Calu3 (cell line): ENCODE measurements at regions not wholly inside any gene's neighbourhood (a gene's known extent, or its start where the extent isn't known, plus 50 kb on each side); places are given as distances from the start of the nearest gene placed in this dataset.
A peak's percentile ranks its signal among the peaks of the same experiment; 100 is the strongest.

Source experiments
- BruUV-seq: library from RNA; stranded (reverse); fragments of 400-500 nt; replicated peaks from 2 replicates; lab custom pipeline; 2021; lab: Mats Ljungman, UMichigan
- CTCF ChIA-PET: fragments of 300-600 bp; sonication (Branson Sonifier 250); formaldehyde crosslinking; loops from one replicate; lab custom pipeline; 2022; ENCODE audit warnings: antibody characterized with exemption; lab: Charles Lee
- DNase-seq: peaks from one replicate; pipeline ENCODE4 v3.0.0; 2022
- H3K27ac Mint-ChIP-seq: one replicate; pipeline ENCODE4 v1.8.0; 2022; ENCODE audit warnings: mixed read lengths; ENCODE audit not compliant: unreplicated experiment
- H3K27me3 Mint-ChIP-seq: one replicate; pipeline ENCODE4 v1.8.0; 2022; ENCODE audit warnings: mixed read lengths; ENCODE audit not compliant: unreplicated experiment
- H3K36me3 Mint-ChIP-seq: one replicate; pipeline ENCODE4 v1.8.0; 2022; ENCODE audit warnings: mild to moderate bottlenecking, moderate library complexity, mixed read lengths; ENCODE audit not compliant: insufficient read depth, unreplicated experiment
- H3K4me1 Mint-ChIP-seq: one replicate; pipeline ENCODE4 v1.8.0; 2022; ENCODE audit warnings: mild to moderate bottlenecking, low read depth, mixed read lengths; ENCODE audit not compliant: unreplicated experiment
- H3K4me3 Mint-ChIP-seq: one replicate; pipeline ENCODE4 v1.8.0; 2022; ENCODE audit warnings: mild to moderate bottlenecking, low read depth, moderate library complexity, mixed read lengths; ENCODE audit not compliant: unreplicated experiment
- H3K9me3 Mint-ChIP-seq: one replicate; pipeline ENCODE4 v1.8.0; 2022; ENCODE audit warnings: low read depth, mixed read lengths; ENCODE audit not compliant: unreplicated experiment
- intact Hi-C: fragments of 100-400 bp; cut with micrococcal nuclease; formaldehyde crosslinking; loops from one replicate; pipeline ENCODE4 v1.10.0; 2022; ENCODE audit not compliant: unreplicated experiment
- TF ChIP-seq, protein P1 (sequence below): fragments of 200-600 bp; IDR thresholded peaks from one replicate; pipeline ENCODE4 v1.8.0; 2022; ENCODE audit warnings: antibody characterized with exemption; ENCODE audit not compliant: unreplicated experiment

GRCh38 chr9:118330191-118330986, 626.2 kb downstream of the TLR4 start:
- Mint-ChIP-seq H3K4me1 (no peaks in the 10 kb centered on the region), H3K36me3 (no peaks in the 10 kb centered on the region), H3K27me3 (no peaks in the 10 kb centered on the region), H3K9me3 (peaks cover 5% of the 10 kb centered on the region), H3K27ac (no peak overlapping the region), H3K4me3 (no peak overlapping the region)
- CTCF ChIA-PET, result no interaction called here
- intact Hi-C loops, result no loop called here
- DNase-seq, result no peak
- TF ChIP-seq, protein P1, sequence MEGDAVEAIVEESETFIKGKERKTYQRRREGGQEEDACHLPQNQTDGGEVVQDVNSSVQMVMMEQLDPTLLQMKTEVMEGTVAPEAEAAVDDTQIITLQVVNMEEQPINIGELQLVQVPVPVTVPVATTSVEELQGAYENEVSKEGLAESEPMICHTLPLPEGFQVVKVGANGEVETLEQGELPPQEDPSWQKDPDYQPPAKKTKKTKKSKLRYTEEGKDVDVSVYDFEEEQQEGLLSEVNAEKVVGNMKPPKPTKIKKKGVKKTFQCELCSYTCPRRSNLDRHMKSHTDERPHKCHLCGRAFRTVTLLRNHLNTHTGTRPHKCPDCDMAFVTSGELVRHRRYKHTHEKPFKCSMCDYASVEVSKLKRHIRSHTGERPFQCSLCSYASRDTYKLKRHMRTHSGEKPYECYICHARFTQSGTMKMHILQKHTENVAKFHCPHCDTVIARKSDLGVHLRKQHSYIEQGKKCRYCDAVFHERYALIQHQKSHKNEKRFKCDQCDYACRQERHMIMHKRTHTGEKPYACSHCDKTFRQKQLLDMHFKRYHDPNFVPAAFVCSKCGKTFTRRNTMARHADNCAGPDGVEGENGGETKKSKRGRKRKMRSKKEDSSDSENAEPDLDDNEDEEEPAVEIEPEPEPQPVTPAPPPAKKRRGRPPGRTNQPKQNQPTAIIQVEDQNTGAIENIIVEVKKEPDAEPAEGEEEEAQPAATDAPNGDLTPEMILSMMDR, result no peak
- BruUV-seq, result no TSS peak

- Mint-ChIP-seq H3K36me3 (no peaks in the 10 kb centered on the region), H3K4me3 (no peak overlapping the region), H3K27ac (no peak overlapping the region), H3K27me3 (no peaks in the 10 kb centered on the region), H3K9me3 (peaks cover 3% of the 10 kb centered on the region), H3K4me1 (no peaks in the 10 kb centered on the region)
- peak; percentile 0 for DNase-seq
- BruUV-seq, result no TSS peak
- intact Hi-C loops, result no loop called here
- TF ChIP-seq, protein P1, result no peak
- CTCF ChIA-PET, result no interaction called here
Observed at GRCh38 chr9:118331622-118332045, 627.4 kb downstream of the TLR4 start.

DNA sequence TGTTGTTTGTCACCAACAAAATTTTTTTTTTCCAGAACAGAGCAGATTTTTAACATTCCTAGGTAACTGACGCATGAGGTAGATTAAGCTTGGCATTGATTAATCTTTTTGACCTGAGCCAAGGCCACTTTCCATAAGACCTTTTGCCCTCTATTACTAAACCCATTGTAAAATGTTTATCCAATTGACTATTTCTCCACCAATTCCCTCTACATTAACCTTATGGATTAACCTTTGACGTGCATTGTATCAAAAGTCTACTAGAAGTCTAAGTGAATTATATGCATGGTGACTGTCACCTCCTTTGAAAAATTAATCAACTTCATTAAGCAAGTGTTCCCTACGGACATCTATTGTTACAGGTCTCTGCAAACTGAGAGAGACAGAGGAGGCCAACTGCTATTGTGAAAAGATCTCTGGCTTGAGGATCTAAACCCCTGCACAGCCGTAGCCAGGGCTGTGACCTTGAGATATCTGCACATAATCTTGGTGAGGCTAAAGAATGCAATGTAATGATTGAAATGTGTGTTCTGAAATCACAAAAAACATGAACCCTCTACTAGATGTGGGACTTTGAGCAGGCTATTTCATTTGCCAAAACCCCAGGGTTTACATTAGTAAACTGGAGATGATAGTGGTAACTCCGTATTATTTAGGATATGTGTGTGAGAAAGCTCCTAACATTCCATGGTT, 632.2 kb downstream of the TLR4 start:
- Mint-ChIP-seq H3K4me1 (no peaks in the 10 kb centered on the region), H3K4me3 (no peak overlapping the region), H3K36me3 (no peaks in the 10 kb centered on the region), H3K27ac (no peak overlapping the region), H3K9me3 (peaks cover 3% of the 10 kb centered on the region), H3K27me3 (no peaks in the 10 kb centered on the region)
- TF ChIP-seq, protein P1, result no peak
- no peak for DNase-seq
- CTCF ChIA-PET, result no interaction called here
- intact Hi-C loops, result no loop called here
- no TSS peak for BruUV-seq

DNA sequence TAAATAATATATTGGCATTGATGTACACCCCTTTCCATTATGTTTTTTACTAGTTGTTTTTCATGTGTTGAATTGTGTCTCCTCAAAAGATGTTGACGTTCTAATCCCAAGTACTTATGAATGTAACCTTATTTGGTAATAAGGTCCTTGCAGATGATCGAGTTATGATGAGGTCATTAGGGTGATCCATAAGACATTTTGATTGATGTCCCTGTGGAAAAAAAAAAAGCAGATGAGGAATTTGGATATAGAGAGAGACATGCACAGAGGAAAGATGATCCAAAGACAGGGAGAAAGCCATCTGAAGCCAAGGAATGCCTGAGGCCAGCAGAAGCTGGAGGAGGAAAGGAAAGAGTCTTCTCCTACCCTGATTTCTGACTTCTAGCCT, 632.7 kb downstream of the TLR4 start:
- TF ChIP-seq, protein P1, result no peak
- BruUV-seq, result no TSS peak
- Mint-ChIP-seq H3K9me3 (peaks cover 3% of the 10 kb centered on the region), H3K4me1 (no peaks in the 10 kb centered on the region), H3K36me3 (no peaks in the 10 kb centered on the region), H3K27ac (no peak overlapping the region), H3K4me3 (no peak overlapping the region), H3K27me3 (no peaks in the 10 kb centered on the region)
- intact Hi-C loops, result no loop called here
- CTCF ChIA-PET, result no interaction called here
- DNase-seq, result no peak
